Testis (tissue), 2 donors: ENCODE measurements at regions not wholly inside any gene's neighbourhood (a gene's known extent, or its start where the extent isn't known, plus 50 kb on each side); places are given as distances from the start of the nearest gene placed in this dataset.

ENCODE experiments used
- DNase-seq: peaks from one replicate; pipeline ENCODE4 v3.0.0-alpha.2; 2019
- H3K27ac ChIP-seq, 2 donors: fragments of 200-600 bp; sonication (generic); one replicate each; pipeline ENCODE4 v1.5.1; 2019
- H3K27me3 ChIP-seq: fragments of 200-600 bp; sonication (generic); one replicate; pipeline ENCODE4 v1.5.1; 2019
- H3K36me3 ChIP-seq: fragments of 200-600 bp; sonication (generic); one replicate; pipeline ENCODE4 v1.5.1; 2017; ENCODE audit warnings: low read depth; ENCODE audit errors: missing control alignments
- H3K4me1 ChIP-seq: fragments of 200-600 bp; sonication (generic); one replicate; pipeline ENCODE4 v1.5.1; 2019
- H3K4me3 ChIP-seq, 2 donors: fragments of 200-600 bp; sonication (generic); one replicate each; pipeline ENCODE4 v1.5.1; 2017 to 2019
- H3K9me3 ChIP-seq: fragments of 200-600 bp; sonication (generic); one replicate; pipeline ENCODE4 v1.5.1; 2017
- POLR2A ChIP-seq: fragments of 450-650 bp; IDR thresholded peaks from one replicate; pipeline ENCODE4 v1.6.1; 2017; ENCODE audit warnings: antibody characterized with exemption, mild to moderate bottlenecking, moderate library complexity
- WGBS, 2 donors: methylation state at CpG; one replicate each; pipeline ENCODE4 v1.1.5; 2018; 5-methylcytosine and 5-hydroxymethylcytosine counted together
- intact Hi-C: fragments of 100-400 bp; cut with DNase I; formaldehyde crosslinking; loops from one replicate; pipeline ENCODE4 v1.15.1; 2023; ENCODE audit warnings: low total_unique reads
- TF ChIP-seq, protein P1 (sequence below), 3 experiments: fragments of 450-650 bp in 2 of 3; fragments of 200-600 bp in 1 of 3; sonication (generic) in 1 of 3; IDR thresholded peaks; one replicate each; pipeline ENCODE4 v1.5.1; 2016 to 2019; ENCODE audit warnings: antibody characterized with exemption in 3 of 3, mild to moderate bottlenecking in 2 of 3, moderate library complexity in 1 of 3

DNA sequence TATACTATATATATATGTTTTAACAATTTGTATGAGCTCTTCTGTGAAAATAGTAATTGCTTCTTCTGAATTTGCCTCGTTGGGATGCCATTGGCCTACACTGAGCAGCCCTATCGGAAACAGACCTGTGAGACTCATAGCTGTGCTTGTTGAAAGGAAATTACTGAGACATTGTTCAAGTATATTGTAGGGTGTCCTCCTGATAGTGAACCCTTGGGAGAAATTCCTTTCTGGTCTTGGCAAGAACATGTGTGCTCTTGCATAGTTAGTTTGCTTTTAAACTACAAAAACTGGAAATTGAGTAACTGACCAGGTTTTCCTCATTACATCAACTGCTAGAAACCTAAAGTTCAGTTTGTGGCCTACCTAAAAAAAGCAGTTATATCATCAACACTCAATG is 160.9 kb downstream of the LURAP1L start:
- intact Hi-C loops = no loop called here

DNA sequence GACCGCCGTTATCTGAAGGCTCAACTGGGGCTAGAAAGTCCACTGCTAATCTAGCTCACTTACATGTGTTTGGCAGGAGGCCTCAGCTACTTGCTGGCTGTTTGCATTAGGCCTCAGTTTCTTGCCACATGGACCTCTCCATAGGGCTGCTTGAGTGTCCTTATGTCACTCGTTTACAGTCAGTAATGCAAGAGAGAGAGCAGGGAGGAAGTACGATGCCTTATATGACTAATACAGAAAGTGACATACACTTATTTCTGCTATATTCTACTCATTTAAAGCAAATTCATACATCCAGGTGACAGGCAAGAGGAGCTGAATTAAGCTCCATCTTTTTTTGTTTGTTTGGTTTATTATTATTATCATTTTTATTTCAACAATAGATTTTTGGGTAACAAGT is 179.6 kb downstream of the LURAP1L start:
- Histone ChIP-seq H3K27ac (no peak overlapping the region), H3K4me1 (no peaks in the 10 kb centered on the region), H3K9me3 (no peaks in the 10 kb centered on the region), H3K27me3 (no peaks in the 10 kb centered on the region), H3K36me3 (no peaks in the 10 kb centered on the region), H3K4me3 (no peak overlapping the region)
- TF ChIP-seq, protein P1, sequence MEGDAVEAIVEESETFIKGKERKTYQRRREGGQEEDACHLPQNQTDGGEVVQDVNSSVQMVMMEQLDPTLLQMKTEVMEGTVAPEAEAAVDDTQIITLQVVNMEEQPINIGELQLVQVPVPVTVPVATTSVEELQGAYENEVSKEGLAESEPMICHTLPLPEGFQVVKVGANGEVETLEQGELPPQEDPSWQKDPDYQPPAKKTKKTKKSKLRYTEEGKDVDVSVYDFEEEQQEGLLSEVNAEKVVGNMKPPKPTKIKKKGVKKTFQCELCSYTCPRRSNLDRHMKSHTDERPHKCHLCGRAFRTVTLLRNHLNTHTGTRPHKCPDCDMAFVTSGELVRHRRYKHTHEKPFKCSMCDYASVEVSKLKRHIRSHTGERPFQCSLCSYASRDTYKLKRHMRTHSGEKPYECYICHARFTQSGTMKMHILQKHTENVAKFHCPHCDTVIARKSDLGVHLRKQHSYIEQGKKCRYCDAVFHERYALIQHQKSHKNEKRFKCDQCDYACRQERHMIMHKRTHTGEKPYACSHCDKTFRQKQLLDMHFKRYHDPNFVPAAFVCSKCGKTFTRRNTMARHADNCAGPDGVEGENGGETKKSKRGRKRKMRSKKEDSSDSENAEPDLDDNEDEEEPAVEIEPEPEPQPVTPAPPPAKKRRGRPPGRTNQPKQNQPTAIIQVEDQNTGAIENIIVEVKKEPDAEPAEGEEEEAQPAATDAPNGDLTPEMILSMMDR (IDR thresholded peaks at IDR 0.05) = no peak
- TF ChIP-seq POLR2A = no peak
- intact Hi-C loops = no loop called here
- 95 to 96% methylated on average over 4 of the region's 4 CpGs for WGBS, 2 donors
- no peak for DNase-seq

More for the DNA sequence above, 160.9 kb downstream of the LURAP1L start:
- WGBS, 2 donors = 56 to 73% methylated on average over 2 of the region's 2 CpGs
- no peak for TF ChIP-seq POLR2A
- TF ChIP-seq, protein P1 (IDR thresholded peaks at IDR 0.05) = no peak
- no peaks in the 10 kb centered on the region for H3K36me3 ChIP-seq
- H3K27me3 ChIP-seq = peaks cover 3% of the 10 kb centered on the region
- H3K4me1 ChIP-seq = no peaks in the 10 kb centered on the region
- H3K9me3 ChIP-seq = no peaks in the 10 kb centered on the region
- no peak for DNase-seq
- H3K27ac ChIP-seq = no peak overlapping the region
- no peak overlapping the region for H3K4me3 ChIP-seq

DNA sequence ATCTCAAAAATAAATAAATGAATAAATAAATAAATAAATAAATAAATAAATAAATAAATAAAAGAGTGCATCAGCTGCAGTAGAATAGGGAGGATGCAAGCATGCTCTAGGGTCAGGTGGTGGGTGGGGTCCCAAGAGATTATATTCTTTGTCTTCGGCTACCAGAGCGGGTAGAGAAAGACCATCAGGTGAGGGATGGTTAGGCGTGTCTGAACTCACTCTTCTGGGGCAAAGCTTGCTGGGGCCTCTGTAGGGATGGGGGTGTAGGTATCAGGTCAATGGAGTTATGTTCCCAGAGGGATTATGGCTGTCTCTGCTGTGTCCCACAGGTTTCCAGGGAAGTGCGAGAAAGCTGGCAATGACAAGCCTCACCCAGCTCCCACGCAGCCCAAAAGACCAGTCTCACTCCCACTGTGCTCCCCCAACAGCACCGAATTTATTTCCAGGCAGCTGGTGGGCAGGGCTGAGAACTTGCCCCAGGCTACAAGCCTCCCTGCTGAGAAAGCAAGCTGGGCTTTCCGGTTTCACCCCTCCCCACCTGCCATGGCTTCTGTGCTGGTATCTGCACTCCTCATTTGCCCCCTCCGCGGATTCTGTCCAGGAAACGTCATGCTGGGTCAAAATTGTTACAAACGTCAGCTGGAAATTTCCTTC is 180.8 kb downstream of the LURAP1L start:
- 69 to 77% methylated on average over 10 to 11 of the region's 11 CpGs for WGBS, 2 donors
- Histone ChIP-seq H3K4me3 (no peak overlapping the region), H3K27ac (no peak overlapping the region), H3K27me3 (no peaks in the 10 kb centered on the region), H3K4me1 (no peaks in the 10 kb centered on the region), H3K9me3 (no peaks in the 10 kb centered on the region), H3K36me3 (no peaks in the 10 kb centered on the region)
- TF ChIP-seq, protein P1 (IDR thresholded peaks at IDR 0.05) = no peak
- no peak for TF ChIP-seq POLR2A
- intact Hi-C loops = no loop called here
- no peak for DNase-seq

DNA sequence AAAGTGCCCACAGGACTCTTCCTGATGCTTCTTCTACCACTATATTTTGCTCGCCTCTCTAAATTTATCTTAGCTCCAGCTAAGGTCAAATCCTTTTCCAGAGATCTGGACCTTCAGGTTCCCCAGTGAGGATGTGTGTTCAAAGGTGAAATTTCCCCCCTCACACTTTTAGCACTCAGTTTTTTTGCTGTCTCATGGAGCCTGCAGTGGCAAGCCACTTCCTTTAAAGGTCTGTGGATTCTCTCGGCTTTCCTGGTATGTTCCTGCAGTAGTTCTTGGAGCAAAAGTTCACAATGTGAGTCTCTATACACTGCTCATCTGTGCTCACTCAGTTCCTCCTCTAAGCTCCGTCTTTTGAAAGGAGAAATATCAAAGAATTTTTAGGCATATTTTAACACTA is 181.4 kb downstream of the LURAP1L start:
- Histone ChIP-seq H3K36me3 (no peaks in the 10 kb centered on the region), H3K9me3 (no peaks in the 10 kb centered on the region), H3K4me1 (no peaks in the 10 kb centered on the region), H3K27ac (no peak overlapping the region), H3K27me3 (no peaks in the 10 kb centered on the region), H3K4me3 (no peak overlapping the region)
- intact Hi-C loops = no loop called here
- WGBS, 2 donors = 25 to 58% methylated on average over 3 of the region's 3 CpGs
- TF ChIP-seq, protein P1 (IDR thresholded peaks at IDR 0.05) = no peak
- TF ChIP-seq POLR2A = no peak
- no peak for DNase-seq

DNA sequence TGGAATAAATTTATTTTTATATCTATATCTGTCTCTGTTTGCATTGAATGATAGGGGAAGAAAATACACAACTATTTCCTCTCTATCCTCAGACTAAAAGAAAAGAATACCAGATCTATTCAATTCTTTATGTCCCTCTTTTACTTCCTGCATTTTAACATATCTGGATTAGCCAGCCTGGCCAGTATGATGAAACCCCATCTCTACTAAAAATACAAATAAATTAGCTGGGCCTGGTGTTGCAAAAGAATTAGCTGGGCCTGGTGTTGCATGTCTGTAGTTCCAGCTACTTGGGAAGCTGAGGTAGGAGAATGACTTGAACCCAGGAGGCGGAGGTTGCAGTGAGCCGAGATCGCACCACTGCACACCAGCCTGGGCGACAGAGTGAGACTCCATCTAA is 182.0 kb downstream of the LURAP1L start:
- H3K27me3 ChIP-seq = no peaks in the 10 kb centered on the region
- intact Hi-C loops = no loop called here
- no peaks in the 10 kb centered on the region for H3K36me3 ChIP-seq
- WGBS, 2 donors = 91 to 96% methylated on average over 4 of the region's 4 CpGs
- no peaks in the 10 kb centered on the region for H3K4me1 ChIP-seq
- TF ChIP-seq, protein P1 (IDR thresholded peaks at IDR 0.05) = no peak
- no peak overlapping the region for H3K27ac ChIP-seq
- DNase-seq = no peak
- no peaks in the 10 kb centered on the region for H3K9me3 ChIP-seq
- H3K4me3 ChIP-seq = no peak overlapping the region
